Transverse colon (tissue), 4 donors: ENCODE measurements at regions not wholly inside any gene's neighbourhood (a gene's known extent, or its start where the extent isn't known, plus 50 kb on each side); places are given as distances from the start of the nearest gene placed in this dataset.

ENCODE experiments used
- DNase-seq: peaks from one replicate; pipeline ENCODE4 v3.0.0-alpha.2; 2019
- H3K27ac ChIP-seq, 4 donors: fragments of 200-600 bp; sonication (generic); 2 replicates each; pipeline ENCODE4 v1.5.1; 2016 to 2018; ENCODE audit warnings: inconsistent platforms in 4 of 4
- H3K27me3 ChIP-seq: fragments of 200-600 bp; sonication (generic); 2 replicates; pipeline ENCODE4 v1.5.1; 2017; ENCODE audit warnings: inconsistent platforms
- H3K36me3 ChIP-seq, 4 donors: fragments of 200-600 bp; sonication (generic); 2 replicates each; pipeline ENCODE4 v1.5.1; 2017 to 2019; ENCODE audit warnings: inconsistent platforms in 4 of 4
- H3K4me1 ChIP-seq, 4 donors: fragments of 200-600 bp; sonication (generic); 2 replicates each; pipeline ENCODE4 v1.5.1; 2017 to 2020; ENCODE audit warnings: inconsistent platforms in 4 of 4
- H3K4me3 ChIP-seq, 4 donors: fragments of 200-600 bp; sonication (generic); 1 replicate in 1 of 4; 2 replicates in 3 of 4; pipeline versions ENCODE4 v1.5.1 to v1.6.1; 2017 to 2019; ENCODE audit warnings: inconsistent platforms in 4 of 4
- H3K9me3 ChIP-seq, 2 donors: fragments of 200-600 bp; sonication (generic); 2 replicates each; pipeline ENCODE4 v1.5.1; 2017 to 2019; ENCODE audit warnings: inconsistent platforms in 2 of 2
- EP300 ChIP-seq: sonication (generic); formaldehyde crosslinking; IDR thresholded peaks from one replicate; pipeline ENCODE4 v1.6.1; 2017; ENCODE audit warnings: antibody characterized with exemption, low read depth
- POLR2A ChIP-seq: fragments of 450-650 bp; IDR thresholded peaks from one replicate; pipeline ENCODE4 v1.6.1; 2016; ENCODE audit warnings: antibody characterized with exemption, mild to moderate bottlenecking, moderate library complexity
- POLR2AphosphoS5 ChIP-seq, 3 donors: sonication (generic); formaldehyde crosslinking; IDR thresholded peaks; one replicate each; pipeline ENCODE4 v1.6.1; 2016; ENCODE audit warnings: antibody characterized with exemption in 3 of 3
- WGBS, 2 donors: methylation state at CpG; one replicate each; pipeline ENCODE4 v1.1.5; 2018; ENCODE audit warnings: low coverage in 1 of 2; 5-methylcytosine and 5-hydroxymethylcytosine counted together
- in situ Hi-C, 4 donors: fragments of 200-750 bp; cut with MboI; loops; one replicate each; pipeline versions ENCODE4 v1.15.0 to v1.15.1; 2017; ENCODE audit warnings: low sequenced_read_pairs in 3 of 4, low pct_ligation_motif_present in 1 of 4, low pct_unique_long_range_greater_than_20kb in 1 of 4
- intact Hi-C: fragments of 100-400 bp; cut with DNase I; formaldehyde crosslinking; loops from one replicate; pipeline ENCODE4 v1.15.1; 2023; ENCODE audit warnings: low total_unique reads
- TF ChIP-seq, protein P1 (sequence below), 5 experiments: fragments of 200-600 bp in 3 of 5; fragments of 450-650 bp in 2 of 5; sonication (generic) in 3 of 5; IDR thresholded peaks; 1 replicate in 2 of 5; 2 replicates in 3 of 5; pipeline ENCODE4 v1.5.1; 2016 to 2017; ENCODE audit warnings: antibody characterized with exemption in 5 of 5, inconsistent platforms in 3 of 5, mild to moderate bottlenecking in 2 of 5, moderate library complexity in 1 of 5

- Histone ChIP-seq H3K27me3 (peaks cover 4% of the 10 kb centered on the region), H3K4me1 (no peaks in the 10 kb centered on the region), H3K27ac (no peak overlapping the region), H3K36me3 (no peaks in the 10 kb centered on the region), H3K4me3 (no peak overlapping the region), H3K9me3 (no peaks in the 10 kb centered on the region)
- WGBS, 2 donors, result 60% methylated on average over 5 of the region's 5 CpGs; no CpG with 5 or more reads in 1 of the 2 donors
- DNase-seq, result no peak
- intact Hi-C loops (no loop called here), in situ Hi-C loops (loop anchor here in 2 of 4 donors (25.0 kb wide), 1 partner anchor 174 kb away; the partner anchor contains the start of gene LINGO1 (in 2 of the 2))
- TF ChIP-seq POLR2A (no peak), EP300 (no peak), POLR2AphosphoS5 (IDR thresholded peaks at IDR 0.05) (no peak)
- TF ChIP-seq, protein P1, sequence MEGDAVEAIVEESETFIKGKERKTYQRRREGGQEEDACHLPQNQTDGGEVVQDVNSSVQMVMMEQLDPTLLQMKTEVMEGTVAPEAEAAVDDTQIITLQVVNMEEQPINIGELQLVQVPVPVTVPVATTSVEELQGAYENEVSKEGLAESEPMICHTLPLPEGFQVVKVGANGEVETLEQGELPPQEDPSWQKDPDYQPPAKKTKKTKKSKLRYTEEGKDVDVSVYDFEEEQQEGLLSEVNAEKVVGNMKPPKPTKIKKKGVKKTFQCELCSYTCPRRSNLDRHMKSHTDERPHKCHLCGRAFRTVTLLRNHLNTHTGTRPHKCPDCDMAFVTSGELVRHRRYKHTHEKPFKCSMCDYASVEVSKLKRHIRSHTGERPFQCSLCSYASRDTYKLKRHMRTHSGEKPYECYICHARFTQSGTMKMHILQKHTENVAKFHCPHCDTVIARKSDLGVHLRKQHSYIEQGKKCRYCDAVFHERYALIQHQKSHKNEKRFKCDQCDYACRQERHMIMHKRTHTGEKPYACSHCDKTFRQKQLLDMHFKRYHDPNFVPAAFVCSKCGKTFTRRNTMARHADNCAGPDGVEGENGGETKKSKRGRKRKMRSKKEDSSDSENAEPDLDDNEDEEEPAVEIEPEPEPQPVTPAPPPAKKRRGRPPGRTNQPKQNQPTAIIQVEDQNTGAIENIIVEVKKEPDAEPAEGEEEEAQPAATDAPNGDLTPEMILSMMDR (IDR thresholded peaks at IDR 0.05), result no peak
These were observed 178.6 kb upstream of the LINGO1 start for GRCh38 chr15:77811270-77811669.

GRCh38 chr15:77810130-77810571 is 177.4 kb upstream of the LINGO1 start:
- no peak overlapping the region for H3K4me3 ChIP-seq
- H3K9me3 ChIP-seq, result no peaks in the 10 kb centered on the region
- 64% methylated on average over 6 of the region's 6 CpGs; no CpG with 5 or more reads in 1 of the 2 donors for WGBS, 2 donors
- no peaks in the 10 kb centered on the region for H3K4me1 ChIP-seq
- H3K36me3 ChIP-seq, result no peaks in the 10 kb centered on the region
- no peak overlapping the region for H3K27ac ChIP-seq
- TF ChIP-seq POLR2AphosphoS5 (IDR thresholded peaks at IDR 0.05) (no peak), EP300 (no peak), POLR2A (no peak)
- TF ChIP-seq, protein P1 (IDR thresholded peaks at IDR 0.05), result no peak
- no peak for DNase-seq
- in situ Hi-C loops (loop anchor here in 2 of 4 donors (25.0 kb wide), 1 partner anchor 173 kb away; the partner anchor contains the start of gene LINGO1 (in 2 of the 2)), intact Hi-C loops (no loop called here)
- H3K27me3 ChIP-seq, result no peaks in the 10 kb centered on the region

DNA sequence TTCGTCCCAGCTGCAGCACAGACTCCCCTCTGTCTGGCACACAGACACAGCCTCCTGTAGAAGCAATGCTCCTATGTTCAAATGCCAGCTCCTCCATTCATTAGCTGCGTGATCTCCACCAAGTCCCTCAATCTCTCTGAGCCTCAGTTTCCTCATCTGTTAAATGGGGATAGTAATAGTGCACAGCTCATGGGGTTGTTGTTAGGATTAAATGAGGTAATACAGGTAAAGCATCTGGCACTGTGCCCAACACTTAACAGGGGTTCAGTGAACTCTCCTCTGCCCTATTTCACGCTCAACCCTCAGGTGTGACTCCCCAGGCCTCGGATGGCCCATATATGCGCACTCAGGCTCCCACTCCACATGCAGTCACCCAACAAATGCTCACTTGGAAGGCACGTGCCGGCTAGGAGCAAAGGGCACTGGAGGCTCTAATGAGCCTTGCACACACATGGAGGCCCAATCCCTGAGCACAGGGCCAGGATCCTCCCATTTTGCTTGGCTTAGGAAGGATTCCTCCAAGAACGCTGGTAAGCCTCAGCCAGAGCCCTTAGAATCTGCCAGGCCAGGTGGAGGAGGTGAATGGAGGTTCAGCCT is 176.0 kb upstream of the LINGO1 start:
- H3K4me1 ChIP-seq, result no peaks in the 10 kb centered on the region
- in situ Hi-C loops (loop anchor here in 2 of 4 donors (25.0 kb wide), 1 partner anchor 171 kb away; the partner anchor contains the start of gene LINGO1 (in 2 of the 2)), intact Hi-C loops (no loop called here)
- TF ChIP-seq, protein P1 (IDR thresholded peaks at IDR 0.05), result no peak
- no peak for TF ChIP-seq EP300
- TF ChIP-seq POLR2A, result no peak
- TF ChIP-seq POLR2AphosphoS5 (IDR thresholded peaks at IDR 0.05), result no peak
- no peaks in the 10 kb centered on the region for H3K27me3 ChIP-seq
- WGBS, 2 donors, result 89% methylated on average over 8 of the region's 8 CpGs; no CpG with 5 or more reads in 1 of the 2 donors
- H3K36me3 ChIP-seq, result no peaks in the 10 kb centered on the region
- no peak overlapping the region for H3K4me3 ChIP-seq
- H3K27ac ChIP-seq, result no peak overlapping the region
- no peak for DNase-seq
- no peaks in the 10 kb centered on the region for H3K9me3 ChIP-seq

GRCh38 chr15:77808075-77808474 is 175.4 kb upstream of the LINGO1 start:
- Histone ChIP-seq H3K36me3 (no peaks in the 10 kb centered on the region), H3K27ac (no peak overlapping the region), H3K4me3 (no peak overlapping the region), H3K27me3 (no peaks in the 10 kb centered on the region), H3K4me1 (no peaks in the 10 kb centered on the region), H3K9me3 (no peaks in the 10 kb centered on the region)
- intact Hi-C loops (no loop called here), in situ Hi-C loops (loop anchor here in 2 of 4 donors (25.0 kb wide), 1 partner anchor 171 kb away; the partner anchor contains the start of gene LINGO1 (in 2 of the 2))
- 83% methylated on average over 7 of the region's 7 CpGs; no CpG with 5 or more reads in 1 of the 2 donors for WGBS, 2 donors
- TF ChIP-seq, protein P1 (IDR thresholded peaks at IDR 0.05), result no peak
- TF ChIP-seq POLR2AphosphoS5 (IDR thresholded peaks at IDR 0.05), result no peak
- no peak for TF ChIP-seq POLR2A
- no peak for TF ChIP-seq EP300
- DNase-seq, result no peak
